Forelimb muscle (tissue), 1 donor: ENCODE measurements at regions not wholly inside any gene's neighbourhood (a gene's known extent, or its start where the extent isn't known, plus 50 kb on each side); places are given as distances from the start of the nearest gene placed in this dataset.
A peak's percentile ranks its signal among the peaks of the same experiment; 100 is the strongest.
"Not testable (repeated sequence)": the region's sequence is repeated elsewhere in the genome, so short reads cannot be mapped to it uniquely, and the experiment has no call there.

Experiments used
- DNase-seq: peaks from one replicate; pipeline ENCODE4 v3.0.0-alpha.2; 2013; ENCODE audit warnings: low read depth

DNA sequence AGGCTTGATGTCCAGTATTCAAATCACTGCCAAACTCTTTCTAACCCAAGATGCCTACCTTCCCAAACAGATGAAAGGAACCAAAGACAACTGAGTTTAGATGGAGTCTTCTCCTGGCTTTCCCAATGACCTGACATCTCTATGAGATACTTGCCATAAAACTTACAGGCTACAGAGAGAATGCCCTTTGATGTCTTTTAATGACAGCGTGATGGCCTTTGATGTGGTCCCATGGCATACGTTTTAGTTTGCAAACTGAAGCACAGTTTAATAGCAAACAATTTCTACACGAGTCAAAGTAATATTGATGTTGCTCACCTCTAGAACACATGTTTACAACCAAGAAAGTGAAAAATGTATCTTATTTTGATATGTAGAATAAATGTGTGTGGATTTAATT is 73.2 kb downstream of the ZIC4 start:
- no peak for DNase-seq

DNA sequence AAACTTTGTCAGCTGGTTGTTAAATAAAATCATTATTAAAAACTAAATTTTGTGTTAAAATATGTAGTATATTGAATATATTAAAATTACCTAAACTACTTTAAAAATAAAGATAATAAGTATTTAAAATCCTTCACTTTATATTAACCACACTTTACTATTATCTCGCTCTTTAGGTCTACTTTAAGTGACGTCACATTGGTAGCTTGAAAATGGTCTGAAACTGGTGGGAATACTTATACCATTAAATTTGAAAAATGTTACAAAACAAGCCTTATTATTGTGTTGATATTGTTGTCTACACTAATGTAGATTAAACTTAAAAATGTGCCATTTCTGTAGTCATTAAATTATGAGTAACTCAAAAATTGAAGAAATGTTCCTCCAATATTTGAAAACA is 77.6 kb downstream of the ZIC4 start:
- no peak for DNase-seq

DNA sequence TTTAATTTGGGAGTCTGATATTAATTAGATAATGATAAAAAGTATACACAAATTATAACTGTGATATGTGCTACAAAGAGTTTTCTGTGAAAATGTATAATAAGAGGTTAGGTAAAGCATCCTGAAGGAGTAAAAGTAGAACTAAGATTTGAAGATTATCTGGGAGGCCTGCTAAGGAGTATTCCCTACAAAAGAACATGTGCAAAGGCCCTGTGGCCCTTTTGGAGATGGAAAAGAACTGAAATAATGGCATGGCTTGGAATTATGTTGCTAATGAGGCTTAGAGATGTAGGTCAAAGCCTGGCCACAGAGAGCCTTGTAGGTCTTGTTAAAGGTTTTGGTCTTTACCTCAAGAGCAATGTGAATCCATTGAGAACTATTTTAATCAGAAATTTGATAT is 82.0 kb downstream of the ZIC4 start:
- no peak for DNase-seq

DNA sequence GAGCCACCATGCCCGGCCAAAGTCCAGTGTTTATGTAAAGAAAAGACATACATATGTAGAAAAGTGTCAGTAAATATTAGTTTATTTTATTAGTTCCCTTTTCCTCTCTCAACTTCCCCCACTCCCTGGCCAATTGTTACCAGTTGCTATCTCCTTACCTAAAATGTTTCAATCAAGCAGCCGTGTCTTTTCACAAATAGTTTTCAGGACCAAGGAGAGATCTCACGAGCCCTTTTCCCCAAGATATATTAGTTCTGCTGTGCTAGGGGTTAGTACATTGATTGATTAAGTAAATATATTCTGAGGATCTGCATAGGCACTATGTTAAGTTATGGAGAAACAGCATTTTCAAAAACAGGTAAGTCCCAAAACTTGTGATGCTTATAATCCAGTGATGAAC is 87.4 kb downstream of the ZIC4 start:
- no peak for DNase-seq

DNA sequence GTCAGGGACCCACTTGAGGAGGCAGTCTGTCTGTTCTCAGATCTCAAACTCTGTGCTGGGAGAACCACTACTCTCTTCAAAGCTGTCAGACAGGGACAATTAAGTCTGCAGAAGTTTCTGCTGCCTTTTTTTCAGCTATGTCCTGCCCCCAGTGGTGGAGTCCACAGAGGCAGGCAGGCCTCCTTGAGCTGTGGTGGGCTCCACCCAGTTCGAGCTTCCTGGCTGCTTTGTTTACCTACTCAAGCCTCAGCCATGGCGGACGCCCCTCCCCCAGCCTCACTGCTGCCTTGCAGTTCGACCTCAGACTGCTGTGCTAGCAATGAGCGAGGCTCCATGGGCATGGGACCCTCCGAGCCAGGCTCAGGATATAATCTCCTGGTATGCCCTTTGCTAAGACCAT is 89.3 kb downstream of the ZIC4 start:
- not testable (repeated sequence) for DNase-seq

DNA sequence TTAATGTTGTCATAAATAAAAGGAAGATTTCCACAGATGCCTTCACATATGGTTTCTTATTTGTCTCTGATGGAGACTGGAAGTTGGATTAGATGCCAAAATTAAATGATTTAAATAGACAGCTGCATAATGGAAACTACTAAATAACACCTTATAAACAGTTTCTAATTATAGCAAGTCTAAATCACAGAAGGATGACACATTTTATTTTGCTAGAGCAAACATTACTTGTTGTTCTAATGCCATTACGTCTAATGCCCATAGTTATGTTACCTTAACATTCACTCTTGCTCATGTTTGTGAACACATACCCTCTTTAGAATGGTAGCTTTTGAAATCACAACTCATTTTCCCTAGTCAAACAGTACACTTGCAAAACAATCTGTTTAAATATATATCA is 92.8 kb downstream of the ZIC4 start:
- DNase-seq: no peak

DNA sequence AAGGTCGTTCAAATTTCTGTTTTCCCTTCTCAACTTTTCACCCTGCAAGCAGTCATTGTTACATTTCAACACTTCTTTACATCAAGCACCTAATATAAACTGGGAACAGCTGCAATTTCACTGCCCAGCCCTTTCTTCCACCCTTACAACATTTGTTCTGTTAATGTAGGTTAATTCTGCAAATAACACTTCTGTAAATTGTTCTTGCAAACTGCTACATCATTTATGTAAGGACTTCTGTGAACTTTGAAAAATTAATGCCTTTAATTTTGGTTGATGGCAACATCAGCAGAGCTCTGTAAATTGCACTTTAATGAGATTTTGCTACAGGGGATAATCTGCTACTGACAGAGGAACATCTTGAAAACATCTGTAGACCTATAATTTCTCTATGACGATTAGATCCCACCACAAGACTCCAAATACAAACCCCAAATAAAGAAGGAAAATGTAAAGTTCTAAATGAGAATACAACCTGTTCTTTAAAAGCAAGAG is 93.5 kb downstream of the ZIC4 start:
- DNase-seq: no peak

DNA sequence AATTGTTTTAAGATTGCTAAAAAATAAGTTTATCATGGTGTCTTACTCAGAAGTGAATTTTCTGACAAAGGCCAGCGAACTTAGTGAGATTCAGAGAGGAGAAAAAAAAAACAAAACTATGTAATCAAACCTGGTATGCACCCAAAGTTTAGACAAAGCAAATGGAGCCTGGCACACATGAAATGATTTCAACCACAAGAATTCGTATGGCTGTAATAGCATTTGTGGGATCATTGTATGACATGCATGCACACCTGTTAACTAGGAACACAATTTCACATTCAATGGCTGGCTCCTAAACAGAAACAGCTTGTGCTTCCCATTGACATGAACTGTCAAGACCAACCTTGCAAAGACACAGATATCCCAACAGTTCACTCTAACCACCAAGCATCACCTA is 94.6 kb downstream of the ZIC4 start:
- no peak for DNase-seq

DNA sequence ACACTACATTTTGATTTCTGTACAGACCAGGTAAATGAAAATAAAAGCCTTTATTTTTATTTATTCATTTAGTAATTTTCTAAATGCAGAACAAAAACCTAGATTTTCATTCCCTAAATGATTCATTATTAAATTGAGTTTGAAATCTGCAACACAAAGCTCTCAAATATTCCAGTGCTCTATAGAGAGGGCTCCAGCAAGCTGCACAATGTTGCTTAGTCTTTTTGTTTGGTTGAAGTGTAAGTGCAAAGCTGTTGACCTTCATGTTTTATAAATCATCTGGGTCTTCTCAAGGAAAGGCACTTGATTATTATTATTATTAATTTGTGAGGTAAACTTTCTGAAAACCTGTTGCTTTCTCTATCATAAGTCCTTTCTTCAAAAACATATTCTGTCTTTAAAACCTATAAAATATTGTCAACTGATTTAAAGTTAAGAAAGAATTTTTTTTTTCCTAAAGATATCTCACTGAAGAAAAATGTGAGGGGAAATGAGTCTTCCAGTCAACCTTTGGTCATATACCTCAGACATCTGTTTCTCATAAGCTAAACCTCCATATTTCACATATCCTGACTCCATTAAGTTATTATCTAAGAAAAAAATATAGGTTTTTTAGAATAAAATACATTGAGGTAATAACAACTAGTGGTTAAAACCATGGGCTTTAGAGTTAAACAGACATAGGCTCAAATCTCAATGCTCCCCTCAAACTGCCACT is 100.7 kb downstream of the ZIC4 start:
- no peak for DNase-seq

DNA sequence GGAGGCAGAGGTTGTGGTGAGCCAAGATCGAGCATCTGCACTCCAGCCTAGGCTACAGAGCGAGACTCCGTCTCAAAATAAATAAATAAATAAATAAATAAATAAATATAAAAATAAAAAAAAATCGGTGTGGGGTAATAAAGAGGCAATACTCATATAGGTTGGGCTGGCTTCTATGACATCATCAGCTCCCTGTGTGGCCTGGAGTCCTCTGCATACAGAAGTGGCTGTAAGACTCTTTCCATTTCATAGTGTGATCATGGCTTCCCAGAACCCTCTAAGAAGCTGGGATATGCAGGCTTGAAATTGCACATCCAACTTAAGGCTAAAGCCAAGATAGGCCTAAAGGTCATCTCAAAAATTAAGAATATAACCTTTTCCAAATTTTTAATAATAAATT is 101.6 kb downstream of the ZIC4 start:
- no peak for DNase-seq

DNA sequence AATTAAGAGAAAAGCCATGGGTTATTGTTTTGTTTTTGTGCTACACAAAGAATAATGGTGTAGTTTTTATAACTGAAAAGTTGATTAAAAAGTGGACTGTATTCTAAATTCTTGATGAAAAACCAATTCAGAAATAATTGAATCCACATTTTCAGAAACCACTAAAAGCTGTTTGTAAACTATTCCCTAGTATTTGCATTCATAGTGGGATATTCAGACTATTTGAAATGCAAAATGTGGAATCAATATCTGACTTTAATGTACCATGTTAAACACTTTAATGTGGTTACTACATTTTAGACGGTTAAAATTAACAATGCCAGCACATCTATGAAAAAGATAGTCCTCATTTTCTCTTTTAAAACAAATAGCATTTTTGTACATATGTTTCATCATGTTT is 104.6 kb downstream of the ZIC4 start:
- no peak for DNase-seq

DNA sequence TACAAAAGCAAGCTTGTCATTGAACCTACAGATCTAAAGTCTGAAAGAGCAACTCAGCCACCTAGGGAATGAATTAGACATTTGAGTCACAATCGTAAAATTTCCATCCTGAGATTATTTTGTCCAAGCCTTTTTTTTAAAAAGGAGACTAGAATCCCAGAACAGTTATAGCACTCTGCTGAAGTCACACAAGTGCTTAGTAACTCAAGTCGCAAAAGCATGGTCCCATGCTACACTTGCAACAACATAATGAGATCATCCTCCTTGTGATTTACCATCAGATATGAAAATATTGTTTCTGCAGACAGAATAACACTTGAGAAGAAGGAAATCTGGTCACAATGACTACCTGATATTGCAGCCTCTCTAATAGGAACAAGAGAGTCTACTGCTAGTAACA is 106.7 kb downstream of the ZIC4 start:
- no peak for DNase-seq

DNA sequence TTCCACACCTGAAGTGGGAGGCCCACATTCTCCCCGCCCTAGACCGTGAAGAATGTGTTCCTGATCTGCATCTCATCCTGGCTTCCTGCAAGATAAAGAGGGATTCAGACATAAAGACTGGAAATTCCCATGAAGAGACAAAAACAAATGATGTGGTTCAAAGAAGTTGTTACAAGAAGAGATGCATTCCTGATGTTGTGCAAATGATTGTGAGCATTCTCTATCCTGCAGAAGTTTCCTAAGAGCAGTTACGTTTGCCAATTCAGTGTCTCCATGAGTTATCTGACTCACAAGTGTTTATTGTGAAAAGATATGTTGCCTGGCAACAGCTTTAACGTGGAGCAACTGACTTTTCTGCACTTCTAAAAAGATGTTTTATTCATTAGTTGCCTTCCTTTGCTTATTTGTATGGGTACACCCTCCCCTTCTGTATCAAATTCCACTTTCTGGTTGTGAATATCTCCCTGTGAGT is 107.8 kb downstream of the ZIC4 start:
- peak; percentile 61 for DNase-seq

DNA sequence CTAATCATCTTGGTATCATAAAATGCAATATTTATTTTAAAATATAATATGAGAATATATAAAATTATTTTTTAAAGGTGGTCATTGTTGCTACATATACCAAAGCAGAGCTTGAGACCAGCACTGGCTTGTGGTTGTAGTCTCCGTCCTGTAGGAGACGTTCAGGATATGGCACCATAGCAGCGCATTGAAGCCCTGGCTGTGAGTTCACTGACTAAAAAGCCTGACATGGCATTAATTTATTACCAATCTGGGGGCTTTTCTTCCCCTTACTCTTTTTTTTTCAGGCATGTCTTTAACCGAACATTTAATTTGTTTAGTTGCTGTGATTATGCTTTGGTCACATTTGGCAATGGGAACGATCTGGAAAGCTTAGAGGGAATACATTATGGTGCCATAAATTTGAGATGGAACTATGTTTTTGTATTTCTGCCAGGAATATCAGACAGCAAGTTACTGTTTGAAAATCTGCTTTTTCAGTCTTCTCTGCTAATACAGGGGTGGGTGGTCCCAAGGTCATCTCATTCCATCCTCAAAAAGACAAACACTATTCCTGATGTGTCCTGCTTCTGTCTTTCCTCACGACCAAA is 108.5 kb downstream of the ZIC4 start:
- DNase-seq: no peak

DNA sequence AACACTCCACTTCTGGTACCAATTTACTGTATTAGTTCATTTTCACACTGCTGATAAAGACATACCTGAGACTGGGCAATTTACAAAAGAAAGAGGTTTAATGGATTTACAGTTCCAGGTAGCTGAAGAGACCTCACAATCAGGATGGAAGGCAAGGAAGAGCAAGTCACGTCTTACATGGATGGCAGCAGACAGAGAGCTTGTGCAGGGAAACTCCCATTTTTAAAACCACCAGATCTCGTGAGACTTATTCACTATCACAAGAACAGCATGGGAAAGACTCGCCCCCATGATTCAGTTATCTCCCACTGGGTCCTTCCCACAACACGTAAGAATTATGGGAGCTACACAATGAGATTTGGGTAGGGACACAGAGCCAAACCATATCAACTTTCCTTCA is 119.0 kb downstream of the ZIC4 start:
- DNase-seq: not testable (repeated sequence)

DNA sequence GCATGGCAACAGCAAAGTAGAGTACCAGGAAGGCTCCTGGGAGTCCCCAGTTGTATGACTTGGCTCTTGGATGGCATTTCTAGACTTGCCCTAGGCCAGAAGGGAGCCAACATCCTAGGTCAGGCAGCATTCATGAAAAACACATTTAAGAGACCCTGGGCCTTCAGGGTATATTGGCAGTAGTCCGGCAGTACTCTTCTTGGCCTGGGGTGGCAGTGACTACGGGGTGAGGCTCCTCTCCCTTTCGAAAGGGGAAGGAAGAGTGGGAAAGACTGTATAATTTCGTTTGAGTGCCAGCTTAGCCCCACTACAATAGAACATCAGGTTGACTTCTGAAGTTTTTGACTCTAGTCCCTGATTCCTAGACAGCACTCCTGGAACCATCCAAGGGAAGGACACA is 136.4 kb downstream of the ZIC4 start:
- DNase-seq: no peak

DNA sequence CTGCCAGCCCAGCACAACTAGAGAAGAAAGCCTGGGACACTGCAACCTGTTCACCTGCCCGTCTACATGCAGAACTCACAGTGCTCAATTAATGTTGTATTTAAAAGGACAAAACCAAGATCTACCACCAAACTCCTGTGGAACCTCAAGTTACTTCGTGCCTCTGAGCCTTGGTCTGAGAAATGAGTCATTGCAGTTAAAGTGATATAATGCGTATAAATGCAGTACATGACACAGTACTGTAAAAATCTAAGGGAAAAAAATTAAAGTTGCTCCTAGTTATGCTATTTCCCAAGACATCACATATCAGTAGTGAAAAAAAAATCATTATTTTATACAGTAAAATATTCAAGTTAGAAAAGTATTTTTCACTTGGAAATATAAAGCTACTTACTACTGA is 138.9 kb downstream of the ZIC4 start:
- DNase-seq: no peak

DNA sequence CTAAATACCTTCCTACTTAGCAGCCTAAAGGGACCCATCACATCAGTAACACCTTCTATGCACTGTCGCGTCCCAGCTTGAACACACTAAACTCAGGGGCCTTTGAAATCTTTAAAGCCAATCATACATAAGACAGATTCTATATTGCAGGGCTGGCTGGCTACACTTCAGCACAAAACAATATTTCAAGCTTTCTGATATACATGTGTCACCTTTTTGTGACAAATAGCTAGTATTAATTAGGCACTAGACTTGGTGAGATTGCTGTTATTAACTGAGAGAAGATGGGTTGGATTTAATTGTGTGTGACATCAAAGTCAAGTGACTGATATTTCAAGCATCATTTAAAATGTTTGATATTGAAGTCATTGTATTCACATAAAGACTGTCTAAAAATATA is 148.4 kb downstream of the ZIC4 start:
- no peak for DNase-seq

DNA sequence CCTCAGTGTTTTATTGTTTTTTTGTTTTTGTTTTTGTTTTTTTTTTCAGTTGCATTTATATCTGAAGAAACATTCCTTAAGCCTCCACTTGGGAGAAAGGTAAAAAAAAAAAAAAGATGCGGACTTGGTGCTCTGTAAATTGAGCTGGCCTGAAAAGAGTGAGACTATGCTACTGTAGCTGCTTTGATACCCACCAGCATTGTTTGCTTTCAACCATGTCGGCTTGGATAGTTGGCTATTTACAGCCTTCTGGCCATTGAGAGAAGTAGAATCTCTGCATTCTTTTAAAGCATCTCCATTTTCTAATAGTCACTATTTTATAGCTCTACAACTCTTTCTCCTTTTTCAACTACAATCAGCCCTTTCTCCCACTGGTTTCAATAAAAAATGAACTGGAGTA is 149.6 kb downstream of the ZIC4 start:
- DNase-seq: no peak

DNA sequence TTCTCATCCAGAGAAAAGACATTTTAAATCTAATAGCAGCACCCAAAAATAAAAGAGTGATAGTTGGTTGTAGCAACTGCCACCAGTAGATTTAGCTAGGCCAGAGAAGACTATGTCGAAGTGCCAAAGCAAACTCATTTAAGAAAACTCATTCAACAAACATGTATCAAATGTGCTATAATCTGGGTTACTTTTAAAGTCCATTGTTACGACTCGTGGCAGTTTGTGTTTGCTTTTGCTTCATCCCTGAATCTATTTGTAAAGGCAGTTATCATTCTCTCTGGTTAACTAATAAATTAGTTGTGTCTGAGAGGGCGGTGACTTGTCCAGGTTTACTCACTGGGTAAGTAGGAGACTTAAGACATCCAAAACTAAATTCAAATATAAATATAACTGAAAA is 159.4 kb downstream of the ZIC4 start:
- no peak for DNase-seq

DNA sequence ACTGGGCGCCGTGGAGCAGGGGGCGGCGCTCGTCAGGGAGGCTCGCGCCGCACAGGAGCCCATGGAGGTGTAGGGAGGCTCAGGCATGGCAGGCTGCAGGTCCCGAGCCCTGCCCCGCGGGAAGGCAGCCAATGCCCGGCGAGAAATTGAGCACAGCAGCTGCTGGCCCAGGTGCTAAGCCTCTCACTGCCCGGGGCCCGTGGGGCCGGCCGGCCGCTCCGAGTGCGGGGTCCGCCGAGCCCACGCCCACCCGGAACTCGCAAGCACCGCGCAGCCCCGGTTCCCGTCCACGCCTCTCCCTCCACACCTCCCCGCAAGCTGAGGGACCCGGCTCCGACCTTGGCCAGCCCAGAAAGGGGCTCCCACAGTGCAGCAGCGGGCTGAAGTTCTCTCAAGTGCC is 160.7 kb downstream of the ZIC4 start:
- not testable (repeated sequence) for DNase-seq

DNA sequence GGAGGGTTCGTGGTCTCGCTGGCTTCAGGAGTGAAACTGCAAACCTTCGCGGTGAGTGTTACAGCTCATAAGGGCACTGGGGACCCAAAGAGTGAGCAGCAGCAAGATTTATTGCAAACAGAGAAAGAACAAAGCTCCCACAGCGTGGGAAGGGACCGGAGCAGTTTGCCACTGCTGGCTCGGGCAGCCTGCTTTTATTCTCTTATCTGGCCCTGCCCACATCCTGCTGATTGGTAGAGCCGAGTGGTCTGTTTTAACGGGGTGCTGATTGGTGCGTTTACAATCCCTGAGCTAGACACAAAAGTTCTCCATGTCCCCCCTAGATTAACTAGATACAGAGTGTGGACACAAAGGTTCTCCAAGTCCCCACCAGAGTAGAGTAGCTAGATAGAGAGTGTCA is 161.3 kb downstream of the ZIC4 start:
- DNase-seq: not testable (repeated sequence)

DNA sequence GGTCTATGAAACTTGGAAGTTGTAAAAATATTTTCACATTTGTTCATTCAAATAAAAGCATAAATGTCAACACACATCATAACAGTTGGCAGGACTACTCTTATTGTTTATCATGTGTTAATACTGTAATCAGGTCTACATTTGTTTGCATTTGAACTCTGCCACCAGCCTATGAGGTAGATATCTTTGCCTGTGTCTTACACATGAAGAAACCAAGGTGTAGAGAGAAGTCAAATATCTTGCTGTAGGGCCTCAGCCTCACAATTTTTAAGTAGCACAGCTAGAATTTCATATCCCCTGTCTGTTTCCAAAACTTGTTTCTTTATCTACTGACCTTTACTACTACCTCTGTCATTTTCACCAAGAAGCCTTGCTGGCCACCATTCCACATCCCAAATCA is 161.9 kb downstream of the ZIC4 start:
- DNase-seq: no peak

DNA sequence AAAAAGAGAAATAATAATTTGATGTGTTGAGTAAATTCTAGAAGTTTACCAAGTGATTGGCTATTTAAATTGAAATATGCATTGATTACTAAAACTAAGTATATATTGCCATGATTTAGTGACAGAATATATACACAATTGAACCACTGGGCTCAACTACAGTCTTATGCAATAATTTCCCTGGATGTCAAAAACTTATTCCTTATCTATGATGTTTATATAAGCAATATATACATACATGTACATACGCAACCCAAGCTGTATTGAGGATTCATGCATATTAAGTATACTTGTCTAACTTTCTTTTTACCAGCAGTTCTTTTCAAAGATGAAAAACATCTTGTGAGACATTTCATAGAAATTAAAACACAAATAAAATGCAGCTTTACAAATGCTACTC is 165.8 kb downstream of the ZIC4 start:
- DNase-seq: no peak
